GM12878 (cell line): ENCODE measurements at regions not wholly inside any gene's neighbourhood (a gene's known extent, or its start where the extent isn't known, plus 50 kb on each side); places are given as distances from the start of the nearest gene placed in this dataset.

ENCODE experiments used
- ATAC-seq: fragments of 200-7000 bp; cut with Tn5 transposase; 3 replicates; pipeline ENCODE4 v1.9.1; 2020; ENCODE audit warnings: mild to moderate bottlenecking, moderate library complexity
- BruUV-seq: library from RNA; stranded (reverse); fragments of 400-500 nt; replicated peaks from 2 replicates; lab custom pipeline; 2021; lab: Mats Ljungman, UMichigan
- CTCF ChIA-PET: fragments of 300-600 bp; sonication (Branson Sonifier 250); formaldehyde crosslinking; extraction: SDS; loops from one replicate; lab custom pipeline; 2021; ENCODE audit warnings: inconsistent platforms; lab: Yijun Ruan, JAX
- POLR2A ChIA-PET: fragments of 350-600 bp; formaldehyde crosslinking; extraction: SDS; loops from one replicate; lab custom pipeline; 2021; ENCODE audit warnings: inconsistent platforms; lab: Charles Lee
- RAD21 ChIA-PET: fragments of 300-600 bp; sonication (Branson Sonifier 250); formaldehyde crosslinking; loops from one replicate; lab custom pipeline; 2023; ENCODE audit warnings: antibody characterized with exemption; ENCODE audit not compliant: unreplicated experiment; lab: Charles Lee
- SMC1A ChIA-PET: fragments of 300-600 bp; sonication (Branson Sonifier 250); formaldehyde crosslinking; loops from one replicate; lab custom pipeline; 2023; ENCODE audit not compliant: unreplicated experiment, uncharacterized antibody; lab: Charles Lee
- DNase-seq: peaks from one replicate; pipeline ENCODE4 v3.0.0-alpha.2; 2011; ENCODE audit warnings: low read depth, low spot score
- FAIRE-seq: peaks from 3 replicates; lab custom pipeline; 2011; peaks lifted over from hg19 to GRCh38; lab: Jason Lieb, UNC
- H2AFZ ChIP-seq: 2 replicates; pipeline ENCODE4 v1.6.0; 2011; ENCODE audit warnings: low read depth, low read length, control low read depth; ENCODE audit not compliant: control insufficient read depth
- H3K27ac ChIP-seq: 2 replicates; pipeline ENCODE4 v1.5.1; 2011; ENCODE audit warnings: control low read depth; ENCODE audit not compliant: control insufficient read depth, insufficient read depth
- H3K27me3 ChIP-seq, 2 experiments: replicated peaks in 1 of 2; 2 replicates each; pipeline versions ENCODE4 v1.6.0 to v1.6.1; 2011; ENCODE audit warnings: low read length in 1 of 2; ENCODE audit not compliant: control insufficient read depth in 2 of 2, insufficient read depth in 2 of 2
- H3K36me3 ChIP-seq, 2 experiments: 2 replicates each; pipeline ENCODE4 v1.5.1; 2011; ENCODE audit warnings: low read length in 1 of 2; ENCODE audit not compliant: control insufficient read depth in 2 of 2, insufficient read depth in 2 of 2
- H3K4me1 ChIP-seq: 2 replicates; pipeline ENCODE4 v1.6.1; 2011; ENCODE audit warnings: mild to moderate bottlenecking, low read length, moderate library complexity, mixed read lengths; ENCODE audit not compliant: control insufficient read depth, insufficient read depth
- H3K4me2 ChIP-seq: 2 replicates; pipeline ENCODE4 v1.6.0; 2011; ENCODE audit warnings: control low read depth; ENCODE audit not compliant: control insufficient read depth, insufficient read depth
- H3K4me3 ChIP-seq: fragments of 200-600 bp; sonication (generic); 2 replicates; pipeline ENCODE4 v1.5.1; 2016
- H3K79me2 ChIP-seq: 2 replicates; pipeline ENCODE4 v1.6.0; 2011; ENCODE audit warnings: low read length; ENCODE audit not compliant: control insufficient read depth, insufficient read depth
- H3K9ac ChIP-seq: 2 replicates; pipeline ENCODE4 v1.8.0; 2011; ENCODE audit warnings: low read length, control low read depth, mixed read lengths; ENCODE audit not compliant: control insufficient read depth, insufficient read depth
- H3K9me3 ChIP-seq: replicated peaks from 3 replicates; pipeline ENCODE4 v1.5.1; 2011; ENCODE audit warnings: mild to moderate bottlenecking, low read length; ENCODE audit not compliant: control insufficient read depth, insufficient read depth
- H4K20me1 ChIP-seq: 2 replicates; pipeline ENCODE4 v1.6.0; 2011; ENCODE audit not compliant: control insufficient read depth, insufficient read depth
- BACH1 ChIP-seq: fragments of 450-650 bp; IDR thresholded peaks from 2 replicates; pipeline ENCODE4 v1.6.1; 2017; ENCODE audit warnings: mild to moderate bottlenecking, borderline replicate concordance
- CBFB ChIP-seq: IDR thresholded peaks from 2 replicates; pipeline ENCODE4 v1.6.1; 2016; ENCODE audit warnings: antibody characterized with exemption, low read depth
- CREM ChIP-seq: IDR thresholded peaks from 2 replicates; pipeline ENCODE4 v1.6.1; 2014; ENCODE audit warnings: antibody characterized with exemption, low read depth
- FOS ChIP-seq: IDR thresholded peaks from 3 replicates; pipeline ENCODE4 v1.6.1; 2011; ENCODE audit warnings: borderline replicate concordance; ENCODE audit not compliant: insufficient read length; ENCODE audit errors: extremely low read depth
- HCFC1 ChIP-seq: fragments of 150-350 bp; IDR thresholded peaks from 2 replicates; pipeline ENCODE4 v1.6.1; 2014; ENCODE audit warnings: low read length
- JUNB ChIP-seq: IDR thresholded peaks from 2 replicates; pipeline ENCODE4 v1.6.1; 2016; ENCODE audit warnings: antibody characterized with exemption, mild to moderate bottlenecking
- JUND ChIP-seq: IDR thresholded peaks from 2 replicates; pipeline ENCODE4 v1.6.1; 2012; ENCODE audit warnings: low read depth, mild to moderate bottlenecking, low read length, improper control_type of control experiment, moderate library complexity
- MEF2B ChIP-seq: fragments of 450-650 bp; IDR thresholded peaks from 2 replicates; pipeline ENCODE4 v1.6.1; 2018; ENCODE audit warnings: mild to moderate bottlenecking, moderate library complexity; ENCODE audit not compliant: partially characterized antibody, poor library complexity, severe bottlenecking
- NFYA ChIP-seq: IDR thresholded peaks from 2 replicates; pipeline ENCODE4 v1.6.1; 2011; ENCODE audit warnings: low read depth, mild to moderate bottlenecking, low read length, improper control_type of control experiment, borderline replicate concordance
- PAX5 ChIP-seq: IDR thresholded peaks from 2 replicates; pipeline ENCODE4 v1.6.1; 2011; ENCODE audit warnings: low read depth, low read length, borderline replicate concordance
- RAD21 ChIP-seq: IDR thresholded peaks from 2 replicates; pipeline ENCODE4 v1.6.1; 2011; ENCODE audit warnings: mild to moderate bottlenecking, low read depth, low read length, moderate library complexity; ENCODE audit not compliant: insufficient read depth
- RUNX3 ChIP-seq: IDR thresholded peaks from 2 replicates; pipeline ENCODE4 v1.6.1; 2012; ENCODE audit warnings: low read length, inconsistent platforms
- SIX5 ChIP-seq: IDR thresholded peaks from 2 replicates; pipeline ENCODE4 v1.6.1; 2011; ENCODE audit warnings: mild to moderate bottlenecking, low read depth, low read length, moderate library complexity; ENCODE audit not compliant: severe bottlenecking
- TAF1 ChIP-seq: IDR thresholded peaks from 2 replicates; pipeline ENCODE4 v1.6.1; 2011; ENCODE audit warnings: mild to moderate bottlenecking, low read depth, low read length, borderline replicate concordance
- TCF3 ChIP-seq: IDR thresholded peaks from 2 replicates; pipeline ENCODE4 v1.6.1; 2012; ENCODE audit warnings: low read depth, mild to moderate bottlenecking, low read length, borderline replicate concordance; ENCODE audit not compliant: insufficient read depth
- in situ Hi-C: fragments of 300-500 bp; cut with MboI; formaldehyde crosslinking; loops from 9 replicates; pipeline ENCODE4 v1.14.3; 2018; ENCODE audit warnings: mixed read lengths
- intact Hi-C: fragments of 100-400 bp; cut with micrococcal nuclease; formaldehyde crosslinking; loops from one replicate; pipeline ENCODE4 v1.14.2; 2022; ENCODE audit not compliant: unreplicated experiment
- TF ChIP-seq, protein P1 (sequence below): fragments of 450-650 bp; IDR thresholded peaks from 2 replicates; pipeline ENCODE4 v1.6.1; 2017; ENCODE audit warnings: antibody characterized with exemption, mild to moderate bottlenecking, moderate library complexity
- TF ChIP-seq, protein P2 (sequence below): IDR thresholded peaks from 2 replicates; pipeline ENCODE4 v1.6.1; 2011; ENCODE audit warnings: borderline replicate concordance, low read depth, mild to moderate bottlenecking, moderate library complexity, mixed read lengths, low read length; ENCODE audit not compliant: insufficient read depth; ENCODE audit errors: extremely low read length
- TF ChIP-seq, protein P3 (sequence below): fragments of 450-650 bp; IDR thresholded peaks from 2 replicates; pipeline ENCODE4 v1.6.1; 2018; ENCODE audit warnings: mild to moderate bottlenecking, low read depth, moderate library complexity; ENCODE audit not compliant: partially characterized antibody

DNA sequence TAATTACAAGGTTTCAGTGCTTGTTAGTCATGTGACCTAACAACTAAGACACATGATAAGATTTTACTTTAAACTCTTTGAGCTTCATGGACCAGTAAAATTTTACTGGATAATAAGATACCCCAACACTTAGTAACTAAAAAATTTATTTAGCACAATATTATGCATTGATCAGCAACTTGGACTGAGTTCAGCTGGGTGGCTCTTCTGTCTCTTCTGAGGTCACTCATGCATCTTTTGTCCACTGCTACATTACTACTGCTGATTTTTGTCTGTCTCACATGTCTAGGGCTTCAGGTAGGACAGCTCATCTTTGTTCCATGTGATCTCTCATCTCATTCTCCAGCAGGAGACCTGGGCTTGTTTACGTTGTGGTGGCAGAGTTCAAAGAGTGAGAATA, 370.2 kb upstream of the TMTC1 start (continued):
- TF ChIP-seq, protein P1, sequence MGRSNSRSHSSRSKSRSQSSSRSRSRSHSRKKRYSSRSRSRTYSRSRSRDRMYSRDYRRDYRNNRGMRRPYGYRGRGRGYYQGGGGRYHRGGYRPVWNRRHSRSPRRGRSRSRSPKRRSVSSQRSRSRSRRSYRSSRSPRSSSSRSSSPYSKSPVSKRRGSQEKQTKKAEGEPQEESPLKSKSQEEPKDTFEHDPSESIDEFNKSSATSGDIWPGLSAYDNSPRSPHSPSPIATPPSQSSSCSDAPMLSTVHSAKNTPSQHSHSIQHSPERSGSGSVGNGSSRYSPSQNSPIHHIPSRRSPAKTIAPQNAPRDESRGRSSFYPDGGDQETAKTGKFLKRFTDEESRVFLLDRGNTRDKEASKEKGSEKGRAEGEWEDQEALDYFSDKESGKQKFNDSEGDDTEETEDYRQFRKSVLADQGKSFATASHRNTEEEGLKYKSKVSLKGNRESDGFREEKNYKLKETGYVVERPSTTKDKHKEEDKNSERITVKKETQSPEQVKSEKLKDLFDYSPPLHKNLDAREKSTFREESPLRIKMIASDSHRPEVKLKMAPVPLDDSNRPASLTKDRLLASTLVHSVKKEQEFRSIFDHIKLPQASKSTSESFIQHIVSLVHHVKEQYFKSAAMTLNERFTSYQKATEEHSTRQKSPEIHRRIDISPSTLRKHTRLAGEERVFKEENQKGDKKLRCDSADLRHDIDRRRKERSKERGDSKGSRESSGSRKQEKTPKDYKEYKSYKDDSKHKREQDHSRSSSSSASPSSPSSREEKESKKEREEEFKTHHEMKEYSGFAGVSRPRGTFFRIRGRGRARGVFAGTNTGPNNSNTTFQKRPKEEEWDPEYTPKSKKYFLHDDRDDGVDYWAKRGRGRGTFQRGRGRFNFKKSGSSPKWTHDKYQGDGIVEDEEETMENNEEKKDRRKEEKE = no peak
- no peak for TF ChIP-seq NFYA
- TF ChIP-seq SIX5 = no peak
- no peak for TF ChIP-seq RAD21

DNA sequence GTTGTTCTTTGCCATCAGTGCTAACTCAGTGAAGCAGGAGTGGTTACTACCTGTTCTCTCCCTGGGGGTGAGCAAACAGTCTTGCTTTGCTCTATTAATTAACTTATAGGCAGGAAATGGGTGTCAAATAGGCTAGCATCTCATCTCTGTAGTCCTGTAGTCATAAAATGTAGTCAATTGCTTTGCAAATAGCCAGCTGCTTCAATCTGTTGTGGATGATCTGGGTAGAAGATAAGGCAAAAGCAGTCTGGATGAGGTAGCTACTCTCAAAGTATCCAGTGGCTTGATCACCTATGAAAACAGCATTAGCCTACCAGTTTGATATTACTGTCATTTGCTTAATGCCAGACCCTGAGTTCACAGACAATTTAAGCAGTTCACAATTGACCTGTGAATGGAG, 369.0 kb upstream of the TMTC1 start:
- Histone ChIP-seq H3K27ac (no peak overlapping the region), H4K20me1 (no peaks in the 10 kb centered on the region), H3K4me2 (no peak overlapping the region), H3K9me3 (no peaks in the 10 kb centered on the region), H2AFZ (no peak overlapping the region), H3K9ac (no peak overlapping the region), H3K79me2 (no peaks in the 10 kb centered on the region), H3K27me3 (no peaks in the 10 kb centered on the region), H3K36me3 (no peaks in the 10 kb centered on the region), H3K4me3 (no peak overlapping the region), H3K4me1 (no peaks in the 10 kb centered on the region)
- POLR2A ChIA-PET = no interaction called here
- in situ Hi-C loops = no loop called here
- intact Hi-C loops = no loop called here
- SMC1A ChIA-PET = no interaction called here
- no peak for ATAC-seq
- no TSS peak for BruUV-seq
- DNase-seq = no peak
- CTCF ChIA-PET = interaction anchor here (1.5 kb wide), 1 partner anchor 20 kb away, joined by 5 read pairs; no protein-coding TSS in a partner anchor
- RAD21 ChIA-PET = no interaction called here
- no peak for FAIRE-seq
- TF ChIP-seq RUNX3 (no peak), FOS (no peak), JUNB (no peak), CBFB (no peak), BACH1 (no peak), JUND (no peak), TCF3 (no peak), PAX5 (no peak), CREM (no peak), MEF2B (no peak), HCFC1 (no peak), TAF1 (no peak)
- TF ChIP-seq, protein P2, sequence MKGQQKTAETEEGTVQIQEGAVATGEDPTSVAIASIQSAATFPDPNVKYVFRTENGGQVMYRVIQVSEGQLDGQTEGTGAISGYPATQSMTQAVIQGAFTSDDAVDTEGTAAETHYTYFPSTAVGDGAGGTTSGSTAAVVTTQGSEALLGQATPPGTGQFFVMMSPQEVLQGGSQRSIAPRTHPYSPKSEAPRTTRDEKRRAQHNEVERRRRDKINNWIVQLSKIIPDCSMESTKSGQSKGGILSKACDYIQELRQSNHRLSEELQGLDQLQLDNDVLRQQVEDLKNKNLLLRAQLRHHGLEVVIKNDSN = no peak
- TF ChIP-seq, protein P3, sequence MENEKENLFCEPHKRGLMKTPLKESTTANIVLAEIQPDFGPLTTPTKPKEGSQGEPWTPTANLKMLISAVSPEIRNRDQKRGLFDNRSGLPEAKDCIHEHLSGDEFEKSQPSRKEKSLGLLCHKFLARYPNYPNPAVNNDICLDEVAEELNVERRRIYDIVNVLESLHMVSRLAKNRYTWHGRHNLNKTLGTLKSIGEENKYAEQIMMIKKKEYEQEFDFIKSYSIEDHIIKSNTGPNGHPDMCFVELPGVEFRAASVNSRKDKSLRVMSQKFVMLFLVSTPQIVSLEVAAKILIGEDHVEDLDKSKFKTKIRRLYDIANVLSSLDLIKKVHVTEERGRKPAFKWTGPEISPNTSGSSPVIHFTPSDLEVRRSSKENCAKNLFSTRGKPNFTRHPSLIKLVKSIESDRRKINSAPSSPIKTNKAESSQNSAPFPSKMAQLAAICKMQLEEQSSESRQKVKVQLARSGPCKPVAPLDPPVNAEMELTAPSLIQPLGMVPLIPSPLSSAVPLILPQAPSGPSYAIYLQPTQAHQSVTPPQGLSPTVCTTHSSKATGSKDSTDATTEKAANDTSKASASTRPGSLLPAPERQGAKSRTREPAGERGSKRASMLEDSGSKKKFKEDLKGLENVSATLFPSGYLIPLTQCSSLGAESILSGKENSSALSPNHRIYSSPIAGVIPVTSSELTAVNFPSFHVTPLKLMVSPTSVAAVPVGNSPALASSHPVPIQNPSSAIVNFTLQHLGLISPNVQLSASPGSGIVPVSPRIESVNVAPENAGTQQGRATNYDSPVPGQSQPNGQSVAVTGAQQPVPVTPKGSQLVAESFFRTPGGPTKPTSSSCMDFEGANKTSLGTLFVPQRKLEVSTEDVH = no peak
